ENCODE measurements at regions not wholly inside any gene's neighbourhood (a gene's known extent, or its start where the extent isn't known, plus 50 kb on each side); places are given as distances from the start of the nearest gene placed in this dataset.

DNA sequence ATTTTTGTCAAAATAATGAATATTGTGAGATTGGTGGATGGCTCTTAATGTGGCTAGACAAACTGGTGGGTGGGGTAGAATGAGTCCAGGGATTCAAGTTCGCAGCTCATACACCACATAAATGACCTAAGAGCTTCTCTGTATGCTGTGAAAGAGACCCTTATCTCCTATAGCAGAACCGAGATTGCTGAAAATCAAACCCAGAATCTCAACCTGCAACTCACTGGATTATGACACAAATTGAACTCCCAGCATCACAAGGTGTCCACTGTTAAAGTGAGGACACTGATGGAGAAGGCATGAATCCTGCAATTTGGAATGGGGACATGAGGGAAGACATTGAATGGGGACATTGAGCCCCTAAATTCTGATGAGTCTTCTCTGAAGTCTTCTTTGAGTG lies 51.3 kb upstream of the CNKSR3 start:
- TF ChIP-seq, protein P1, sequence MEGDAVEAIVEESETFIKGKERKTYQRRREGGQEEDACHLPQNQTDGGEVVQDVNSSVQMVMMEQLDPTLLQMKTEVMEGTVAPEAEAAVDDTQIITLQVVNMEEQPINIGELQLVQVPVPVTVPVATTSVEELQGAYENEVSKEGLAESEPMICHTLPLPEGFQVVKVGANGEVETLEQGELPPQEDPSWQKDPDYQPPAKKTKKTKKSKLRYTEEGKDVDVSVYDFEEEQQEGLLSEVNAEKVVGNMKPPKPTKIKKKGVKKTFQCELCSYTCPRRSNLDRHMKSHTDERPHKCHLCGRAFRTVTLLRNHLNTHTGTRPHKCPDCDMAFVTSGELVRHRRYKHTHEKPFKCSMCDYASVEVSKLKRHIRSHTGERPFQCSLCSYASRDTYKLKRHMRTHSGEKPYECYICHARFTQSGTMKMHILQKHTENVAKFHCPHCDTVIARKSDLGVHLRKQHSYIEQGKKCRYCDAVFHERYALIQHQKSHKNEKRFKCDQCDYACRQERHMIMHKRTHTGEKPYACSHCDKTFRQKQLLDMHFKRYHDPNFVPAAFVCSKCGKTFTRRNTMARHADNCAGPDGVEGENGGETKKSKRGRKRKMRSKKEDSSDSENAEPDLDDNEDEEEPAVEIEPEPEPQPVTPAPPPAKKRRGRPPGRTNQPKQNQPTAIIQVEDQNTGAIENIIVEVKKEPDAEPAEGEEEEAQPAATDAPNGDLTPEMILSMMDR (IDR thresholded peaks at IDR 0.05; ENCODE audit: control insufficient read depth, extremely low read depth, insufficient read depth) = no peak
- no peak overlapping the region for H3K4me3 ChIP-seq (ENCODE audit: low read depth, low read length)
- DNase-seq (ENCODE audit: low read depth) = no peak

DNA sequence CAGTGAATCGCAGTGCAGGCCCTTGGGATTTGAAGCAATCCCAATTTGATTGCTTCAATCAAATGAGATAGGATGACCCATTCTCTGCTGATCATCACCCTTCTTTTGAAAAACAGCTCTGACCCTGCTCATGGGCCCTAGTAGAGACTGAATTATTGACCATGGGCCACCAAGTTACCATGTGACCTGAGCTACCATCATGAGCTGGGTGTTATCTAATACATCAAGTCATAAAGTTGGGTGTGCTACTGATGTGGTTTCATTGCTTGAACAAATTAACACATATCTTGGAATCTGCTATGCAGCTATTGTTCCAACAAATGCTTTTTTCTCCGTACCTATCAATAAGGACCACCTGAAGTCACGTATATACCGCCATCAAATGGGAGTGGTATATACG lies 54.8 kb upstream of the CNKSR3 start:
- no peak for DNase-seq (ENCODE audit: low read depth)
- TF ChIP-seq, protein P1 (IDR thresholded peaks at IDR 0.05; ENCODE audit: control insufficient read depth, extremely low read depth, insufficient read depth) = no peak
- no peak overlapping the region for H3K4me3 ChIP-seq (ENCODE audit: low read depth, low read length)

DNA sequence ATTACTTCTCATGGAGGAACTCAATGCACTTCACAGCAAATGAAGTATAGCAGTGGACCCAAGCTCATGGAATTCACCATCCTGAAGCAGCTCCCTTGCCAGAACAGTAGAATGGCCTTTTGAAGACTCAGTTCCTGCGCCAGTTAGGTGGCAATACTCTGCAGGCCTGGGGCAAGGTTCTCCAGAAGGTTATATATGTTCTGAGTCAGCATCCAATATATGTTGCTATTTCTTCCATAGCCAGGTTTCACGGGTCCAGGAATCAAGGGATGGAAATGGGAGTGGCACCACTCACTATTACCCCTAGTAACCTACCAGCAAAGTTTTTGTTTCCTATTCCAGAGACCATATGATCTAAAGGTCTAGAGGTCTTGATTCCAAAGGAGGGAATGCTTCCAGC lies 56.4 kb upstream of the CNKSR3 start:
- no peak overlapping the region; the same call in 1 of the 2 replicates for H3K4me3 ChIP-seq (ENCODE audit: low read depth, low read length)
- TF ChIP-seq, protein P1 (IDR thresholded peaks at IDR 0.05; ENCODE audit: control insufficient read depth, extremely low read depth, insufficient read depth) = no peak

DNA sequence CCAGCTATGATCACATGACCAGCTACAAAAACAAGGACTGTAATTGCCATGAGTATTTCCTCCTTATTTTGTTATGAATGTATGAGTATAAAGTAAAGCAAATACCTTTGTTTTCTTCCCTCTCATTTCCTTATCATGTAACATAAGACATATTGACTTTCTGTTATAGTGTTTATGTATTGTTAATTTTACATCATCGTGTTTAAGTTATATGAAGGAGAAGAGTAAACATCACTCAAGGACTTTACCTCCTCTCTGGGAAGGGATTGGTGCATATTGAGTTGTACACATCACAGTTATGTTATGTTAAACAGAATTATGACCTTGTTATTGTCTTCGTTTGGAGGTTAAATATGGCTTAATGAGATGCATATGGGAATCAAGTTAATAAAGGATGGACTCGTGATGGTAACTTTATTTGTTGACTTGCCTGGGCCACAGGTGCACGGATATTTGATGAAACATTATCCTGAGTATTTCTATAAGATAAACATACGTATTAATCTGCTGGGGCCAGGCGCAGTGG lies 57.3 kb upstream of the CNKSR3 start:
- H3K4me3 ChIP-seq (ENCODE audit: low read depth, low read length) = no peak overlapping the region
- TF ChIP-seq, protein P1 (IDR thresholded peaks at IDR 0.05; ENCODE audit: control insufficient read depth, extremely low read depth, insufficient read depth) = no peak
- peak; percentile 91 for DNase-seq (ENCODE audit: low read depth)

More for the DNA sequence above, 56.4 kb upstream of the CNKSR3 start:
- no peak for DNase-seq (ENCODE audit: low read depth)

DNA sequence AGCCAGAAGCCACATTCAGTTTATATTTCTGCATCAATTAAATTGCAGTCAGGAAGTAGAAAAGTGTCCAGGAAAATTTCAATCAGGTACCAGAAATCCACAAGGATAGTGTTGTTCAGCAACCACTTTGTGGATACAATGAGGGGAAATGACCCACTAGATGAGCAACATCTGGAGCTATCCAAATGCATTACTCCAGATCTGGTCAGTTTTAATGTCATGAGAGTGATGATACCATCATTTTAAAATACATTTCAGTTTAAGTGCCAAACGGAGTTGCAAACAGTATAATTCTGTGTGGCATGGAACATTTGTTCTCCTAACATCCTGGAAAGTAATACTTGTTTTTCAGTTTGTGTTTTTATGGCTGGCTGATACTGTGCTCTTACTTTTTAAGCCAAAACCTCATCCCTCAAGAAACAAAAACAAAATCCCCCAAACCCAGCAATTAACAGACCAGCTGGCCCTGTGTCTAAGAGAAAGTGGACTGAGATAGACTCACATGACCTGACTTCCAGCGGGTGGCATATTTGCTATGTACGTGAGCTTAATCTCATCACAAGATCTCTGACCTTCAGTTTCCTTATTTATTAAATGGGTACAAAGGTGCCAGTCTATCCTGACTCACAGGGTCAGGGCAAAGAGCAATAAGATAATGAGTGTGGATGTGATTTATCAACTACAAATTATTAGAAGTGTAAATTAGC lies 58.8 kb upstream of the CNKSR3 start:
- H3K4me3 ChIP-seq (ENCODE audit: low read depth, low read length) = no peak overlapping the region
- peak; percentile 85 for DNase-seq (ENCODE audit: low read depth)
- TF ChIP-seq, protein P1 (IDR thresholded peaks at IDR 0.05; ENCODE audit: control insufficient read depth, extremely low read depth, insufficient read depth) = no peak

DNA sequence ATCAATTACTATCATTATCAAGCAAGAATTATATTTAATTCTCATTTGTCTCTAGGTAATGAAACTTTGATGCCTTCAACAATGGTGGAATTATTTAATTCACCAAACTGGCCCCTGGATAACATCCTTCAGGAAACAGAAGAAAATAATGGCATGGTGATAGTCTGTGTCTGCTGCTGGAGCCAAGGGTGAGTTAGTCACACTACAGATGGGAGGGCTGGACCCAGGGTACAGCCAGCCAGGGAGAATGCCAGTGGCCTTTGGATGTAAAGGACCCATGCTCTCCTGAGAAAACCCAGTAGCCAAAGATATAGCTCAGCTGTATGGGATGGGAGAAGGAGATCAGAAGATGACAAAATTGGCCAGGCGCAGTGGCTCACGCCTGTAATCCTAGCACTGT lies 60.0 kb upstream of the CNKSR3 start:
- H3K4me3 ChIP-seq (ENCODE audit: low read depth, low read length) = no peak overlapping the region
- no peak for DNase-seq (ENCODE audit: low read depth)
- TF ChIP-seq, protein P1 (IDR thresholded peaks at IDR 0.05; ENCODE audit: control insufficient read depth, extremely low read depth, insufficient read depth) = no peak

DNA sequence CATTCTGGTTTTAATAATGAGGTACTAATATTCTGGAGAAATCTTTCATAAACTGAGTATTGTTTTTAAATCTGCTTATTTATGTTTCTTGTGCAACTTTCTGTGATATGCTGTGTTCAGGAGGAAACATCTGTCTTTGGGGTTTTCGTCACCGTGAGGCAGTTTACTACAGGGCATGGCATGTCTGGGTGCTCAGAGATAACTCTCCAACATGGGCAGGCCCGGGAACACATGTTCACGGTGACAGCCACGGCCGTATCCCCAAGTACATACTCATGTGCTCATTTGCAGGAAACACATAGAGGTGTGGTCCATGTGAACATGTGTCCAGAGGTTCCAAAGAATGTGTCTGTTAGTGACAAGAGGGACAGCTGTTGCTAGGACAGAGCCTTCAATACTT lies 62.1 kb upstream of the CNKSR3 start:
- no peak for DNase-seq (ENCODE audit: low read depth)
- no peak overlapping the region for H3K4me3 ChIP-seq (ENCODE audit: low read depth, low read length)
- TF ChIP-seq, protein P1 (IDR thresholded peaks at IDR 0.05; ENCODE audit: control insufficient read depth, extremely low read depth, insufficient read depth) = no peak

Data from LNCaP clone FGC (cell line).